ENCODE measurements at regions not wholly inside any gene's neighbourhood (a gene's known extent, or its start where the extent isn't known, plus 50 kb on each side); places are given as distances from the start of the nearest gene placed in this dataset.

GRCh38 chr1:221201773-221202172 is 322.5 kb downstream of the HLX start:
- DNase-seq (ENCODE audit: low spot score), result no peak

GRCh38 chr1:221203224-221204054 is 324.2 kb downstream of the HLX start:
- DNase-seq (ENCODE audit: low spot score), result peak; percentile 59

GRCh38 chr1:221204055-221204833 is 325.0 kb downstream of the HLX start:
- DNase-seq (ENCODE audit: low spot score), result no peak

- DNase-seq (ENCODE audit: low spot score), result no peak
These were observed 326.8 kb downstream of the HLX start for GRCh38 chr1:221206076-221206475.

- no peak for DNase-seq (ENCODE audit: low spot score)
These were observed 333.7 kb downstream of the HLX start for GRCh38 chr1:221212926-221213325.

GRCh38 chr1:221217029-221217428 is 337.8 kb downstream of the HLX start:
- no peak for DNase-seq (ENCODE audit: low spot score)

- no peak for DNase-seq (ENCODE audit: low spot score)
These were observed 344.0 kb downstream of the HLX start for GRCh38 chr1:221223281-221223680.

GRCh38 chr1:221227460-221227859 is 348.2 kb downstream of the HLX start:
- DNase-seq (ENCODE audit: low spot score), result no peak

- no peak for DNase-seq (ENCODE audit: low spot score)
These were observed 348.7 kb downstream of the HLX start for GRCh38 chr1:221227872-221228337.

- no peak for DNase-seq (ENCODE audit: low spot score)
These were observed 349.4 kb downstream of the HLX start for GRCh38 chr1:221228594-221228993.

- DNase-seq (ENCODE audit: low spot score), result no peak
These were observed 351.4 kb downstream of the HLX start for GRCh38 chr1:221230605-221231004.

- DNase-seq (ENCODE audit: low spot score), result no peak
These were observed 355.5 kb downstream of the HLX start for GRCh38 chr1:221234791-221235190.

- DNase-seq (ENCODE audit: low spot score), result no peak
These were observed 358.3 kb downstream of the HLX start for GRCh38 chr1:221237587-221237986.

GRCh38 chr1:221239181-221239580 is 359.9 kb downstream of the HLX start:
- DNase-seq (ENCODE audit: low spot score), result no peak

- no peak for DNase-seq (ENCODE audit: low spot score)
These were observed 360.5 kb downstream of the HLX start for GRCh38 chr1:221239792-221240191.

GRCh38 chr1:221240690-221241089 is 361.4 kb downstream of the HLX start:
- DNase-seq (ENCODE audit: low spot score), result no peak

GRCh38 chr1:221241157-221241556 is 361.9 kb downstream of the HLX start:
- DNase-seq (ENCODE audit: low spot score), result no peak

GRCh38 chr1:221241592-221241991 is 362.3 kb downstream of the HLX start:
- DNase-seq (ENCODE audit: low spot score), result no peak

GRCh38 chr1:221246067-221246466 is 366.8 kb downstream of the HLX start:
- no peak for DNase-seq (ENCODE audit: low spot score)

GRCh38 chr1:221246628-221247415 is 367.6 kb downstream of the HLX start:
- DNase-seq (ENCODE audit: low spot score), result no peak

- no peak for DNase-seq (ENCODE audit: low spot score)
These were observed 372.3 kb downstream of the HLX start for GRCh38 chr1:221251580-221251979.

GRCh38 chr1:221254813-221255212 is 375.6 kb downstream of the HLX start:
- no peak for DNase-seq (ENCODE audit: low spot score)

Data from CD4-positive, alpha-beta T cell treated with Interleukin-15 for 4 hours (primary cell).